HepG2 (cell line): ENCODE measurements at regions not wholly inside any gene's neighbourhood (a gene's known extent, or its start where the extent isn't known, plus 50 kb on each side); places are given as distances from the start of the nearest gene placed in this dataset.

Source experiments
- ATAC-seq: fragments of 200-7000 bp; cut with Tn5 transposase; 3 replicates; pipeline ENCODE4 v1.9.1; 2020; ENCODE audit warnings: mild to moderate bottlenecking, moderate library complexity
- BruUV-seq: library from RNA; stranded (reverse); fragments of 400-500 nt; replicated peaks from 2 replicates; lab custom pipeline; 2021; lab: Mats Ljungman, UMichigan
- CTCF ChIA-PET: fragments of 300-600 bp; formaldehyde crosslinking; extraction: SDS; loops from one replicate; lab custom pipeline; 2021; ENCODE audit warnings: low total read pairs, inconsistent platforms, low intra/inter-chr PET ratio; lab: Yijun Ruan, JAX
- POLR2A ChIA-PET: fragments of 350-600 bp; sonication (Branson Sonifier 250); formaldehyde crosslinking; loops from one replicate; lab custom pipeline; 2020; ENCODE audit warnings: antibody characterized with exemption, inconsistent platforms; lab: Yijun Ruan, JAX
- DNase-seq: peaks from one replicate; pipeline ENCODE4 v3.0.0-alpha.2; 2015; ENCODE audit warnings: low spot score
- FAIRE-seq: peaks from 3 replicates; lab custom pipeline; 2011; peaks lifted over from hg19 to GRCh38; lab: Jason Lieb, UNC
- H2AFZ ChIP-seq: one replicate; pipeline ENCODE4 v1.6.1; 2011; ENCODE audit warnings: low read length, inconsistent platforms
- H3K27ac ChIP-seq: fragments of 300-600 bp; 3 replicates; pipeline ENCODE4 v1.8.0; 2011; ENCODE audit warnings: mixed run types, mild to moderate bottlenecking, mixed read lengths, low read length, inconsistent platforms; ENCODE audit not compliant: insufficient read depth; ENCODE audit errors: extremely low read length
- H3K27me3 ChIP-seq, 2 experiments: fragments of 200-600 bp in 1 of 2; 2 replicates in 1 of 2; 3 replicates in 1 of 2; pipeline versions ENCODE4 v1.6.0 to v1.8.0; 2011; ENCODE audit warnings: low read length in 2 of 2, mild to moderate bottlenecking in 2 of 2, moderate library complexity in 2 of 2, inconsistent platforms in 1 of 2; ENCODE audit not compliant: insufficient read depth in 2 of 2, control insufficient read depth in 1 of 2
- H3K36me3 ChIP-seq, 2 experiments: fragments of 200-600 bp in 1 of 2; replicated peaks in 1 of 2; 2 replicates in 1 of 2; 3 replicates in 1 of 2; pipeline versions ENCODE4 v1.5.1 to v1.8.0; 2011; ENCODE audit warnings: low read length in 2 of 2, inconsistent platforms in 1 of 2; ENCODE audit not compliant: insufficient read depth in 2 of 2, control insufficient read depth in 1 of 2
- H3K4me1 ChIP-seq: 2 replicates; pipeline ENCODE4 v1.5.1; 2012; ENCODE audit warnings: low read length, inconsistent platforms; ENCODE audit not compliant: insufficient read depth
- H3K4me2 ChIP-seq: 2 replicates; pipeline ENCODE4 v1.6.0; 2011; ENCODE audit warnings: low read depth, low read length, inconsistent platforms
- H3K4me3 ChIP-seq, 3 experiments: fragments of 200-600 bp in 1 of 3; sonication (generic), shearing (Covaris generic) in 1 of 3; replicated peaks in 1 of 3; 2 replicates each; pipeline ENCODE4 v1.5.1; 2011 to 2016; ENCODE audit warnings: low read length in 3 of 3, inconsistent platforms in 2 of 3, low read depth in 2 of 3, mild to moderate bottlenecking in 2 of 3, control low read depth in 1 of 3, mixed read lengths in 1 of 3; ENCODE audit not compliant: insufficient read depth in 1 of 3
- H3K79me2 ChIP-seq: one replicate; pipeline ENCODE4 v1.6.1; 2011; ENCODE audit warnings: low read length, inconsistent platforms; ENCODE audit not compliant: insufficient read depth
- H3K9ac ChIP-seq: 2 replicates; pipeline ENCODE4 v1.6.0; 2011; ENCODE audit warnings: mild to moderate bottlenecking, low read depth, low read length, inconsistent platforms; ENCODE audit not compliant: insufficient read depth
- H3K9me3 ChIP-seq: 2 replicates; pipeline ENCODE4 v1.5.1; 2012; ENCODE audit warnings: mild to moderate bottlenecking, low read length
- H4K20me1 ChIP-seq: 2 replicates; pipeline ENCODE4 v1.6.0; 2011; ENCODE audit warnings: inconsistent platforms, mild to moderate bottlenecking, low read length, moderate library complexity; ENCODE audit not compliant: insufficient read depth
- DPF2 ChIP-seq: sonication (generic); formaldehyde crosslinking; IDR thresholded peaks from 2 replicates; pipeline ENCODE4 v1.4.0; 2020; ENCODE audit warnings: mild to moderate bottlenecking, low read depth, missing genetic modification reagents, borderline replicate concordance
- HDAC2 ChIP-seq: sonication (generic); formaldehyde crosslinking; IDR thresholded peaks from 2 replicates; pipeline ENCODE4 v1.4.0; 2020; ENCODE audit warnings: missing genetic modification reagents
- MBD4 ChIP-seq: IDR thresholded peaks from 2 replicates; pipeline ENCODE4 v1.6.1; 2012; ENCODE audit warnings: low read length, inconsistent platforms, borderline replicate concordance
- NKX3-1 ChIP-seq: sonication (generic); formaldehyde crosslinking; IDR thresholded peaks from 2 replicates; pipeline ENCODE4 v1.5.0; 2020; ENCODE audit warnings: missing genetic modification reagents
- ZNF331 ChIP-seq: sonication (generic); formaldehyde crosslinking; IDR thresholded peaks from 2 replicates; pipeline ENCODE4 v1.4.0; 2020; ENCODE audit warnings: missing genetic modification reagents
- ZNF678 ChIP-seq: sonication (generic); formaldehyde crosslinking; IDR thresholded peaks from 2 replicates; pipeline ENCODE4 v1.4.0; 2020; ENCODE audit warnings: mild to moderate bottlenecking, missing genetic modification reagents
- ZNF709 ChIP-seq: sonication (generic); formaldehyde crosslinking; IDR thresholded peaks from 2 replicates; pipeline ENCODE4 v1.5.0; 2020; ENCODE audit warnings: mild to moderate bottlenecking, missing genetic modification reagents
- ZNF780A ChIP-seq: sonication (generic); formaldehyde crosslinking; IDR thresholded peaks from 2 replicates; pipeline ENCODE4 v1.8.0; 2022; ENCODE audit warnings: mild to moderate bottlenecking, missing genetic modification reagents, moderate library complexity
- in situ Hi-C: cut with HindIII; loops from 2 replicates; pipeline ENCODE4 v1.10.0; 2017; ENCODE audit warnings: low pct_unique_long_range_greater_than_20kb; ENCODE audit not compliant: extremely low pct_ligation_motif_present
- intact Hi-C: fragments of 100-400 bp; cut with micrococcal nuclease; formaldehyde crosslinking; loops from one replicate; pipeline ENCODE4 v1.10.0; 2022; ENCODE audit not compliant: unreplicated experiment
- TF ChIP-seq, protein P1 (sequence below): IDR thresholded peaks from 2 replicates; pipeline ENCODE4 v1.6.1; 2016
- TF ChIP-seq, protein P2 (sequence below): sonication (generic); formaldehyde crosslinking; conservative IDR thresholded peaks from 2 replicates; pipeline ENCODE4 v1.8.0; 2022; ENCODE audit warnings: mild to moderate bottlenecking, moderate library complexity, missing genetic modification reagents

DNA sequence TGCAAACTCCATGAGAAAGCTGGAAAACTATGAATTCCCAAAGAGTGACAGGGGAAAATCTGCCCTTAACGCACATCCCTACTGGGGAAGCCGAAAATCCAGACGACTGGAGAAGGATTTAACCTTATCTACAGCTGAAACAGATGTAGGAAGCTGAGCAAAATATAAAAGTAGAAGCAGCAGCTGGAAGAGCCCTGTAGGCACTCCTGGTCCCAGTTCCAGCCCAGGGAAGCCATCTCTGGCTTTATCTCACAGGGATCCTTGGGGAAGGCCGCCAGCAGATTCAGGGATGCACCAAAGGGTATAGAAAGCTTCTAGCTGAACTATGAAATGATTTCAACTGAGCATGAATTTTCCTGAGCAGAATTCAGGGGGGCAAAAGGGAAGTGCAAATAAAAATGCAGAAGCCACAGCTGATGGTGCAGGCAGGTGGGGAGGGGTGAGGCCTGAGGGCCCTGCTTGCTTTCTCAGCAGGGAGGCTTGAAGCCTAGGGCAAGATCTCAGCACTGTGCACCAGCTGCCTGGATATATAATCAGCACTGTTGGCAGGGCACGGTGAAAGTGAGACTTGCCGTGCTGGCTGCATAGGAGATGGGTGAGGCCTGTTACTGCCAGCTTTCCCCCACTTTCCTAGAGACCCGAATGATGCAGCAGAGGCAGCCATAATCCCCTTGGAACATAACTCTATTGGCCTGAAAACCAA lies 2019.5 kb upstream of the NUDT12 start (continued):
- TF ChIP-seq, protein P1, sequence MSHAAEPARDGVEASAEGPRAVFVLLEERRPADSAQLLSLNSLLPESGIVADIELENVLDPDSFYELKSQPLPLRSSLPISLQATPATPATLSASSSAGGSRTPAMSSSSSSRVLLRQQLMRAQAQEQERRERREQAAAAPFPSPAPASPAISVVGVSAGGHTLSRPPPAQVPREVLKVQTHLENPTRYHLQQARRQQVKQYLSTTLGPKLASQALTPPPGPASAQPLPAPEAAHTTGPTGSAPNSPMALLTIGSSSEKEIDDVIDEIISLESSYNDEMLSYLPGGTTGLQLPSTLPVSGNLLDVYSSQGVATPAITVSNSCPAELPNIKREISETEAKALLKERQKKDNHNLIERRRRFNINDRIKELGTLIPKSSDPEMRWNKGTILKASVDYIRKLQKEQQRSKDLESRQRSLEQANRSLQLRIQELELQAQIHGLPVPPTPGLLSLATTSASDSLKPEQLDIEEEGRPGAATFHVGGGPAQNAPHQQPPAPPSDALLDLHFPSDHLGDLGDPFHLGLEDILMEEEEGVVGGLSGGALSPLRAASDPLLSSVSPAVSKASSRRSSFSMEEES (CRISPR knock-in tag), result no peak
- TF ChIP-seq NKX3-1 (CRISPR knock-in tag), result no peak
- TF ChIP-seq HDAC2 (CRISPR knock-in tag), result no peak
- TF ChIP-seq ZNF709 (CRISPR knock-in tag), result no peak
- TF ChIP-seq, protein P2, sequence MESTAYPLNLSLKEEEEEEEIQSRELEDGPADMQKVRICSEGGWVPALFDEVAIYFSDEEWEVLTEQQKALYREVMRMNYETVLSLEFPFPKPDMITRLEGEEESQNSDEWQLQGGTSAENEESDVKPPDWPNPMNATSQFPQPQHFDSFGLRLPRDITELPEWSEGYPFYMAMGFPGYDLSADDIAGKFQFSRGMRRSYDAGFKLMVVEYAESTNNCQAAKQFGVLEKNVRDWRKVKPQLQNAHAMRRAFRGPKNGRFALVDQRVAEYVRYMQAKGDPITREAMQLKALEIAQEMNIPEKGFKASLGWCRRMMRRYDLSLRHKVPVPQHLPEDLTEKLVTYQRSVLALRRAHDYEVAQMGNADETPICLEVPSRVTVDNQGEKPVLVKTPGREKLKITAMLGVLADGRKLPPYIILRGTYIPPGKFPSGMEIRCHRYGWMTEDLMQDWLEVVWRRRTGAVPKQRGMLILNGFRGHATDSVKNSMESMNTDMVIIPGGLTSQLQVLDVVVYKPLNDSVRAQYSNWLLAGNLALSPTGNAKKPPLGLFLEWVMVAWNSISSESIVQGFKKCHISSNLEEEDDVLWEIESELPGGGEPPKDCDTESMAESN (CRISPR knock-in tag), result no peak
- no peak for TF ChIP-seq MBD4

DNA sequence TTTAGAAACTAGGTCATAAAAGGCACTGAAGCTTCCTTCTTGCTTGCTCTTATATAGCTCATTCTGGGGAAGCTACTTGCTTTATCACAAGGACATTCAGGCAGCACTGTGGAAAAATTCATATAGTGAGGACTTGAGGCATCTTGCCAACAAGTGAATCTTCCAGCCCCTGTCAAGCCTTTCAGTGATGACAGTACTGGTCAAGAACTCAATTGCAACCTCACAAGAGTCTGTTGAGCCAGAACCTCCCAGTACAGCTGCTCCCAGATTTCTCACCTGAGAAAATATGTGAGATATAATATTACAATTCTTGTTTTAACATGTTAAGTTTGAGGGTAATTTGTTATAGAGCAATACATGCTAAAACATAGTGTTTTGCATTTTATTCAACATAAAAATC lies 2011.0 kb upstream of the NUDT12 start:
- H3K9me3 ChIP-seq, result no peaks in the 10 kb centered on the region
- no peak for TF ChIP-seq ZNF331 (CRISPR knock-in tag)
- no peak for TF ChIP-seq ZNF678 (CRISPR knock-in tag)
- TF ChIP-seq DPF2 (CRISPR knock-in tag), result no peak
- no peak for TF ChIP-seq ZNF780A (CRISPR knock-in tag)
- ChIA-PET POLR2A (no interaction called here), CTCF (no interaction called here)
- in situ Hi-C loops (no loop called here), intact Hi-C loops (no loop called here)
- no peak overlapping the region for H3K27ac ChIP-seq
- DNase-seq, result no peak
- no TSS peak for BruUV-seq
- H3K79me2 ChIP-seq, result no peaks in the 10 kb centered on the region
- H4K20me1 ChIP-seq, result no peaks in the 10 kb centered on the region
- H2AFZ ChIP-seq, result no peak overlapping the region
- no peak for FAIRE-seq
- H3K4me3 ChIP-seq, result no peak overlapping the region
- no peaks in the 10 kb centered on the region for H3K4me1 ChIP-seq
- no peaks in the 10 kb centered on the region for H3K27me3 ChIP-seq
- ATAC-seq, result no peak
- H3K36me3 ChIP-seq, result no peaks in the 10 kb centered on the region
- H3K4me2 ChIP-seq, result no peak overlapping the region
- no peak overlapping the region for H3K9ac ChIP-seq
